GM03348 (cell line): ENCODE measurements at regions not wholly inside any gene's neighbourhood (a gene's known extent, or its start where the extent isn't known, plus 50 kb on each side); places are given as distances from the start of the nearest gene placed in this dataset.

Experiments used
- DNase-seq: peaks from one replicate; pipeline ENCODE4 v3.0.0; 2012; ENCODE audit warnings: low spot score

DNA sequence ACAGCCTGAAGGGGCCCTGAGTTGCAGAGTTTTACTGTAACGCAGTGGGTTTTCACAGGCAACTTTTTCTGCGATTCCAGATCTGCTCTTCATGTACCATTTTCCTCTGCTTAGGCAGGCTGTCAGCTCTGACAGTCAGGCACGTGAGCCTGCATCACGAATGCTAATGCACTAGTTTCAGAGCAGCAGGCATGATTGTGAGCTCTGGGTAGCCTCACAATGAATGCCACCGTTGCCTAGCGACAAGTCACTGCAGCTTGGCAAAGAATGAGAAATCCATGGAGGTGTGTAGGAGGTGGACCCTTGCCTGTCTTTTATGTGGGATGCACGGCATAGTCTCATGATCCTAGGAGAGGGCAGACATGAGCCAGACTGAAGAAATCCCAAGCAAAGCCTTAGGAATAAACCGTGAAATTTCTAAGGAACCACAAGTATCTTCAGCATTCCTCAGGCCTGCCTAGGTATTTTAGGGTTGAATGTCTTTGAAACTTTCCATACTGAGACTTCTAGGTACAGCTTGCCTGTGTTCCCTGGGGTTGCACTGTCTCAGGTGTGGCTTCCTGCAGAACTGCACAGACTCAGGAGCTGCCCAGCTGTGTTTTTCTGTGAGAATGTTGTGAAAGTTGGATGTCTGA lies 774.7 kb upstream of the TSPY4 start:
- no peak for DNase-seq

GRCh38 chrY:8564421-8564820 lies 772.8 kb upstream of the TSPY4 start:
- DNase-seq: no peak

GRCh38 chrY:8566198-8566597 lies 771.1 kb upstream of the TSPY4 start:
- DNase-seq: no peak

GRCh38 chrY:8570384-8570783 lies 766.9 kb upstream of the TSPY4 start:
- no peak for DNase-seq

DNA sequence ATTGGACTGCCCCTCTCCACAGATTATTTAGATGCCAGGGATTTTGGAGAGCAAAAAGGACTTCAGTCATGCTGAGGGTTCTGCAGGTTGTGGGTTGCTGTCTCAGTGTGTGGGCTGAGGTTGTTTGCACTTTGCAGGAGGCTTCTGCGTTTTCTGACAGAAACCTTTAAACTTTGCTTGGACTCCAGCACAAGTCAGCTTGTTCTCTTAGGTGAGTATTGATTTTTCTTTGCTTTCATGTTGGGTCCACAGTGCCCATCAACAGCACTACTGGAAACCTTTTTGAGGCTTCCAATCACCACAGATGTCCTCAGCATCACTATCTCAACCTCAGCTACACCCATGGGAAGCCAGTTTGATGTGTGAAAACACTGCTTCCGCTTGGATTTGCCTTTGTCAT lies 764.3 kb upstream of the TSPY4 start:
- no peak for DNase-seq

GRCh38 chrY:8582277-8582850 lies 754.9 kb upstream of the TSPY4 start:
- no peak for DNase-seq

GRCh38 chrY:8583191-8583590 lies 754.1 kb upstream of the TSPY4 start:
- no peak for DNase-seq

DNA sequence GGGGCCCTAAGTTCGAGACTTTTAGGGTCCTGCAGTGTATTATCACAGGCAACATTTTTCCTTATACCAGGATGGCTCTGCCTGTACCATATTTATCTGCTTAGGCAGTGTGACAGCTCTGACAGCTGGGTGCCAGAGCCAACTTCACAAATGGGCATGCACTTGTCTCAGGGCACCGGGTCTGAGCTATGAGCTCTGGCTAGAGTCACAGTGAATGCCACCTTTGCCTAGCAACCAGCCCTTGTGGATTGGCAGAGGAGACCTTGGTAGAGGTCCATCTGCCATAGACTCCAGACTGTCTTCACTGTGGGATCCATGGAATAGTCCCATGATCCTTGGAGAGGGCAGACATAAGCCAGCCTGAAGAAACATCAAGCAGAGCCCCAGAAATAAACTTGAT lies 746.6 kb upstream of the TSPY4 start:
- DNase-seq: no peak

DNA sequence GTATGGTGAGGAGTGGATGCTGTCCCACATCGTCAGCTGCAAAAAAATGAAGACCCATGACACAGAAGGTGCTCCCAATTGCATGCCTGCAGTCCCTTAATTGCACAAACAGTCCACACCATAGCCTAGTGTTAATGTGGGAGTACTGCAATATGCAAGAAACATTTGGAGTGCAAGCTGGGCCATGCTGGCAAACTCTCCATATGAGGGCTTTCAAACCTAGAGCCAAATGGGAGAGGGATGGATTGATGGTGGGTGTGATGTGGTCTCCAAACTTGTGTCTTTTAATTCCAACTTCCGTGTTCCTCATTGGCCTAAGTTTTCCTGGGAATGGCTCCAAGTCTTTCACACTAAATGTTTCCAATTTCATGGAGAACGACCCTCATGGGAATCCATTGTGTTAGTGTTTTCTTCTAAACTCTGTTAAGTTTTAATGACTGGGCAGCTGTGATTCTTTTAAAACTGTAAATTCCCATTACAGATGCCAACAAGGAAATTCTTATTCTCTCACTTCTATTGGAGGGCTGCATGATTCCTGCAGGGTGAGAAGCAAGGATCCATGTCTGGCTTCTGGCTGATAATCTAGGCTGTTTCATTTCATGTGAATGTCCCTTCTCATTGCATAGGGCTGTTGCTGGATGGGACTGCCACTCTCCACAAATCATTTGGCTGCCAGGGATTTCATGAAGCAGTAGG lies 745.3 kb upstream of the TSPY4 start:
- DNase-seq: no peak

- no peak for DNase-seq
Observed at GRCh38 chrY:8594657-8595056, 742.6 kb upstream of the TSPY4 start.

GRCh38 chrY:8599141-8599540 lies 738.1 kb upstream of the TSPY4 start:
- no peak for DNase-seq

DNA sequence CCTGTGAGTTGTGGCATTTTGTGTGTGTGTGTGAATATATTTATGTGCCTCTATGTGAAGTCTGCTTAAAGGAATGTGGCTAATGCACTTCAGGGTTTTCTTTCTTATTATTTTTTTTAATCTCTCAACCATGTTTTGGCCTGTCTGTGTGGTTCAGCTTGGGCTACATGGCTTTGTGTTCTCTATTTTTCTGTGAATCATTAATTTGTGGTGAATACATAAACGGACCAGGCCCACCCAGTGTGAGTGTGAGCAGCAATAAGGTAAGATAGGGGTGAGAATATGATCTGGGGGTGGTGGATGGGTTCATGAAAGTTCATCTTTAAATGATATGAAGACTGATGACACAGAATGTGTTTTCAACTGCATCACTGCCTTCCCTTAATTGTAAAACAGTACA lies 726.6 kb upstream of the TSPY4 start:
- no peak for DNase-seq

- no peak for DNase-seq
Observed at GRCh38 chrY:8611815-8612214, 725.4 kb upstream of the TSPY4 start.

DNA sequence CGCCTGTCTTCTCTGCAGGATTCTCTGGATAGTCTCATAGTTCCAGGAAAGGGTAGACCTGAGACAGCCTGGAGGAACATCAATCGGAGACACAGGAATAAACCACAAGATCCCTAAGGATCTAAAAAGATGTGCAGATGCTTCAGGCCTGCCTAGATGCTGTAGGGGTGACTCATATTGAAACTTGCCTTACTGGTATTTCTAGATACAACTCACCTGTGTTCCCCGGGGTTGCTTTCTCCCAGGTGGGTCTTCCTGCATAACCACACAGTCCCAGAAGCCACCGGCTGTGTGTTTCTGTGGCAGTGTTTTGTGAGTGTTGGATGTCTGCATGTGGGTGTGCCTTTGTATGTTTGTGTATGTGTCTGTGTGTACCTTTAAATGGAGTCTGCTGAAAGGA lies 719.0 kb upstream of the TSPY4 start:
- DNase-seq: no peak

DNA sequence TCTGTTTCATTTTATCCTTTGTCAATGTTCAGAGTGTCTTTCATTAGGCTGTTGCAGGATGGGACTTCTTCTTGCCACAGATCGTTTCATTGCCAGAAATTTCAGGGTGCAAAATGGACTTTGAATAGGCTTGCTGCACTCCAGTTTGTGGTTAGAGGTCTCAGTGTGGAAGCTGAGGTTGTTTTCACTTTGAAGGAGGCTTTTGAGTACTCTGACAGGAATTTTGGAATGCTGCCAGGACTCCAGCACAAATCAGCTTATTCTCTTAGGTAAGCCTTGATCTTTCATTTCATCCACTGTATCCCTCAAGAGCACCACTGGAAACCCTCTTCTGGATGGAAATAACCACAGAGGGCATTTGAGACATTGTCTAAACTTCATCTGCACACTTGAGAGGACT lies 715.1 kb upstream of the TSPY4 start:
- DNase-seq: no peak

GRCh38 chrY:8622856-8623255 lies 714.4 kb upstream of the TSPY4 start:
- no peak for DNase-seq

DNA sequence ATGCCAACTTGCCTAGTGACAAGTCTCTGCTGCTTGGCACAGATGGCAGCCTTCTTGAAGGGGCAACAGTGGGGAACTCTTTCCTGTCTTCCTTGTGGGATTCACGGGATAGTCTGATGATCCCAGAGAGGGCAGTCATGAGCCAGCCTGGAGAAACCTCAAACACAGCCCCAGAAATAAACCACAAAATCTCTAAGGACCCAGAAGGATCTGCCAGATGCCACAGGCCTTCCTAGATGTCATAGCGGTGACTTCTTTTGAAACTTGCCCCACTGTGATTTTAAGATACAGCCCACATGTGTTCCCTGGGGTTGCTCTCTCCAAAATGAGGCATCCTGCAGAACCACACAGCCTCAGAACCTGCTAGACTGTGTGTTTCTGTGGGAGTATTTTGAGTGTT lies 707.6 kb upstream of the TSPY4 start:
- DNase-seq: no peak

GRCh38 chrY:8638111-8638510 lies 699.2 kb upstream of the TSPY4 start:
- DNase-seq: no peak

GRCh38 chrY:8644926-8645325 lies 692.3 kb upstream of the TSPY4 start:
- no peak for DNase-seq

- no peak for DNase-seq
Observed at GRCh38 chrY:8652445-8652844, 684.8 kb upstream of the TSPY4 start.

DNA sequence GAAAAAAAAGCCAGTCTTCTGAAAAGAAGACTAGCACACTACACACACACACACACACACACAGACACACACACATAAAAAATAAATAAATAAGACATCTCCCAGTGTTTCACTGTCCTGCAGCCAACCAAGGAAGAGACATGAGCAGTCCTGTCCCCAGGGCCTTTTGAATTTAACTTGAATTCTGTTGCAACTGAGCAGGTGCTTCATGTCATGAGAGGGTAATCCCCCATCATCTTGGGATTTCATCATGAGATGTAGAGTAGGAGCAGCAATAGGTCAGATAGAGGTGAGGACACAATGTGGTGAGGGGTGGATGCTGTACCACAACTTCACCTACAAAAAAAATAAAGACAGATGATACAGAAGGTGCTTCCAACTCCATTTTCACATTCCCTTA lies 682.2 kb upstream of the TSPY4 start:
- DNase-seq: no peak

- DNase-seq: no peak
Observed at GRCh38 chrY:8656101-8656500, 681.2 kb upstream of the TSPY4 start.

DNA sequence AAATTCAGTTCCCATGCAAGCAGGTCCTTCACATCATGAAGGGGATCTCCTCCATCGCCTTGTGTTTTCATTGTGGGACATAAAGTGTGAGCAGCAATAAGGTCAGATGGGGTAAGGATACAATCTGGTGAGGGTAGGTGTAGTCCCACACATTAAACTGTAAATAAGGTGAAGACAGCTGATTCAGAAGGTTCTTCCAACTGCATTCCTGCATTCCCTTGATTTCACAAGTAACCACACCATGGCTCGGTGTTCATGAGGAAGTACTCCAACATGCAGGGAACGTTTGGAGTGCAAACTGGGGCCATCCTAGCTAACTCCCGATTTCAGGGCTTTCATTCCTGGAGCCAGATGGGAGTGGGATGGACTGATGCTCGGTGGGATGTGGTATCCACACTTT lies 680.7 kb upstream of the TSPY4 start:
- DNase-seq: no peak

DNA sequence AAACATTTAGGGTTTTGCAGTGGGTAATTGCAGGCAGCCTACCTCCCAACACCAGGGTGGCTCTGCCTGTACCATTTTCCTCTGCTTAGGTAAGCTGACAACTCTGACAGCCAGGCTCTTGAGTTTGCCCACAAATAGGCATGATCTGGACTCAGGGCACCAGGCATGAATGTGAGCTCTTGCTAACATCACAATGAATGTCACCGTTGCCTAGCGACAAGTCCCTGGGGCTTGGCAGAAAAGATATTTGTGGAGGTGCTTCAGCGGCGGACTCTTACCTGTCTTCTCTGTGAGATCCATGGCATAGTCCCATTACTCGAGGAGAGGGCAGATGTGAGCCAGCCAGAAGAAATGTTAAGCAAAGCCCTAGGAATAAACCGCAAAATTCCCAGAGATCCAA lies 677.5 kb upstream of the TSPY4 start:
- no peak for DNase-seq
